ENCODE measurements at regions not wholly inside any gene's neighbourhood (a gene's known extent, or its start where the extent isn't known, plus 50 kb on each side); places are given as distances from the start of the nearest gene placed in this dataset.

DNA sequence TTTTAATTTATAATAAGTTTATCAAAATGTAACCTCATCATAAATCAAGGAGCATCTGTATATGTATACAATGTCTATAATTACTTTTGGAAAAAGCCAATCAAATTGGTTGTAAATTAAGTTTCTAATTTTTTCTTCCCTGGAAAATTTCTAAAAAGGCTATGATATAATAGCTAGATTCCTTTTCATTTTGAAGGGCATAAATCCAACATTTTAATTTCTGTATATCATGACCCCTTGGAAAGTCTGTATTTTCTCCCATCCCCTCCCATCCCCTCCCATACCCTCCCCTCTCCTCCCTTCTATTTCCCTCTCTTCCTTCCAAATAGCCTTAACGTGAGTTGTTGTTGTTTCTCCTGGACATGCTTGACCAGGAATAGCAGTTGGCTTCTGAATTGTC, 247.1 kb upstream of the FSTL5 start:
- H3K9me3 Mint-ChIP-seq: peaks cover 2% of the 10 kb centered on the region
- intact Hi-C loops (cut with micrococcal nuclease): no loop called here
- ChIA-PET POLR2A (no interaction called here), CTCF (no interaction called here)
- H3K36me3 Mint-ChIP-seq (ENCODE audit: low read depth): no peaks in the 10 kb centered on the region
- DNase-seq: no peak
- no peak for ATAC-seq
- no peaks in the 10 kb centered on the region for H3K27me3 Mint-ChIP-seq
- no peak overlapping the region for H3K4me3 Mint-ChIP-seq
- no peak overlapping the region for H3K27ac Mint-ChIP-seq
- no peaks in the 10 kb centered on the region for H3K4me1 Mint-ChIP-seq (ENCODE audit: low read depth)
- TF ChIP-seq, protein P1, sequence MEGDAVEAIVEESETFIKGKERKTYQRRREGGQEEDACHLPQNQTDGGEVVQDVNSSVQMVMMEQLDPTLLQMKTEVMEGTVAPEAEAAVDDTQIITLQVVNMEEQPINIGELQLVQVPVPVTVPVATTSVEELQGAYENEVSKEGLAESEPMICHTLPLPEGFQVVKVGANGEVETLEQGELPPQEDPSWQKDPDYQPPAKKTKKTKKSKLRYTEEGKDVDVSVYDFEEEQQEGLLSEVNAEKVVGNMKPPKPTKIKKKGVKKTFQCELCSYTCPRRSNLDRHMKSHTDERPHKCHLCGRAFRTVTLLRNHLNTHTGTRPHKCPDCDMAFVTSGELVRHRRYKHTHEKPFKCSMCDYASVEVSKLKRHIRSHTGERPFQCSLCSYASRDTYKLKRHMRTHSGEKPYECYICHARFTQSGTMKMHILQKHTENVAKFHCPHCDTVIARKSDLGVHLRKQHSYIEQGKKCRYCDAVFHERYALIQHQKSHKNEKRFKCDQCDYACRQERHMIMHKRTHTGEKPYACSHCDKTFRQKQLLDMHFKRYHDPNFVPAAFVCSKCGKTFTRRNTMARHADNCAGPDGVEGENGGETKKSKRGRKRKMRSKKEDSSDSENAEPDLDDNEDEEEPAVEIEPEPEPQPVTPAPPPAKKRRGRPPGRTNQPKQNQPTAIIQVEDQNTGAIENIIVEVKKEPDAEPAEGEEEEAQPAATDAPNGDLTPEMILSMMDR (IDR thresholded peaks at IDR 0.05): no peak

DNA sequence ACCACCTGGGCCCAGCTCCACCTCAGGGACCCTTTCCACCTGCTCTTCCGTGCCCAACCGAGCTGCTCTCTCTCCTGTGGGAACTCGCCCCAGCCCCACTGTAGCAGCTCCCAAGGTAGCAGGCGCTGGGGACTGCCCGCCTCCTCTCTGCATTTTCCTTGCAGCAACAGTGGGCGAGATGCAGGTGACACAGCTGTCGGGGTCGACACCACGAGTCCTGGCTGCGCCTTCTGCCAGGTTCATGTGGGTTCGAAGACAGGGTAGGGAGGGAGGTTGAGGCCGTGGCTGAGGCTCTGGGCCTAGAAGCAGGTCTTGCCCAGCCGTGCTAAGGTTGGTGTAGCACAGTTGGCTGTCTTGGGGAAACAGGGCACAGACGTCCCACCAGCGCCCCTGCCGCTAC, 245.2 kb upstream of the FSTL5 start:
- Mint-ChIP-seq H3K27ac (no peak overlapping the region), H3K9me3 (no peaks in the 10 kb centered on the region), H3K27me3 (no peaks in the 10 kb centered on the region), H3K4me1 (ENCODE audit: low read depth) (no peaks in the 10 kb centered on the region), H3K36me3 (ENCODE audit: low read depth) (no peaks in the 10 kb centered on the region), H3K4me3 (no peak overlapping the region)
- ChIA-PET POLR2A (no interaction called here), CTCF (no interaction called here)
- TF ChIP-seq, protein P1 (IDR thresholded peaks at IDR 0.05): no peak
- no peak for ATAC-seq
- no peak for DNase-seq
- intact Hi-C loops (cut with micrococcal nuclease): no loop called here

DNA sequence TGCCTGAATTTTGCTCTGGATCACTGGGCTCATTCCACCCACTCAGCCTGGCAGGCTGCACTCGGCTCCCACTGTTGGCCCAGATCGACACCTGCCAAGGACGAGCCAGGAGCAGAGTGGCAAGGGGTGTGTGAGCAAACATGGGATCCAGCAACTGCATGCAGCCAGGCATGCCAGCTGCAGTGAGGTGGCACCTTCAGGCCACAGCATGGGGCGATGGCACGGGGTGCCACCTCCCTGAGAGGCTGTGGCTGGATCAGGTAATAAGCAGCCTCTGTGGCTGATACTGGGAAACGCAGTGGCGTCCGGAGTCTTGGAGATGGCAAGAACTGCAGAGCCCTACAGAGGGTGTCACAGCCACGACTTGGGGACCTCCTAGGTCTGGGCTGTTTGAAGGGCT, 244.5 kb upstream of the FSTL5 start:
- TF ChIP-seq, protein P1 (IDR thresholded peaks at IDR 0.05): no peak
- H3K27me3 Mint-ChIP-seq: no peaks in the 10 kb centered on the region
- ChIA-PET CTCF (no interaction called here), POLR2A (no interaction called here)
- H3K9me3 Mint-ChIP-seq: no peaks in the 10 kb centered on the region
- intact Hi-C loops (cut with micrococcal nuclease): loop anchor here (1.0 kb wide), 1 partner anchor 22 kb away; no protein-coding TSS in a partner anchor
- DNase-seq: no peak
- no peak for ATAC-seq
- no peak overlapping the region for H3K27ac Mint-ChIP-seq
- no peaks in the 10 kb centered on the region for H3K4me1 Mint-ChIP-seq (ENCODE audit: low read depth)
- H3K36me3 Mint-ChIP-seq (ENCODE audit: low read depth): no peaks in the 10 kb centered on the region
- no peak overlapping the region for H3K4me3 Mint-ChIP-seq

DNA sequence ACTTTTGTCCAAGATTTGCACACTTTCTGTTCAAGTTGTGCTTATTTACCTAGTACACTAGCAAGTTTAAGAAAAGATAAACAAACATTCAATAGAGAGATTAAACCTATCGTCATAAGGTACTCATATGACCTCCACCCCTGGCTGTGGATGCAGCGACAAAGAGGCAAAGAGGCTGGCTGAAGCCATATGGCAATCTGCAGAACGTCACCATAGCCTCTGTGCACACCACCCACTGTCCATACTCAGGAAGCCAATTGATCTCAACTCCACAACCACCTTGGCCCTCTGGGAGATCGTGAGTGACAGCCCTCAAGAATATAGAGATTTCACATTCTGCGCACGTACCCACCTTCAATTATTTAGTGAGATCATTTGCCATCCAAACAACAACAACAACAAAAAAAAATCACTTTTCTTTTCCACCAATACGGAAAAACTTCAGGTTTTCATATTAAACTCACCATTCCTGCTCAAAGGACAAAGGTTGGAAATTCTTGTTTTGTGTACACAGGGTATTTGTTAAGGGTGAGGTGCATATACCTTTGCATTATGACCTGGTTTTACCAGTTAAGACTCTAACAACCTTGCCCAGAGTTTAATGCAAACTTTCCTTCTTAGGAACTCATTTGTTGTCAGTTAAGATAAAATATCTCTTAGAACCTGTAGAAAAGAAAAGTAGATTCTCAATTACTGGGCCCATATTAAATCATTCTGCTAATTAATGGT, 243.0 kb upstream of the FSTL5 start:
- intact Hi-C loops (cut with micrococcal nuclease): no loop called here
- H3K27ac Mint-ChIP-seq: no peak overlapping the region
- CTCF ChIA-PET: no interaction called here
- POLR2A ChIA-PET: no interaction called here
- TF ChIP-seq, protein P1 (IDR thresholded peaks at IDR 0.05): no peak
- no peaks in the 10 kb centered on the region for H3K27me3 Mint-ChIP-seq
- no peaks in the 10 kb centered on the region for H3K4me1 Mint-ChIP-seq (ENCODE audit: low read depth)
- H3K36me3 Mint-ChIP-seq (ENCODE audit: low read depth): no peaks in the 10 kb centered on the region
- no peak overlapping the region for H3K4me3 Mint-ChIP-seq
- ATAC-seq (no peak), DNase-seq (no peak)
- H3K9me3 Mint-ChIP-seq: no peaks in the 10 kb centered on the region

DNA sequence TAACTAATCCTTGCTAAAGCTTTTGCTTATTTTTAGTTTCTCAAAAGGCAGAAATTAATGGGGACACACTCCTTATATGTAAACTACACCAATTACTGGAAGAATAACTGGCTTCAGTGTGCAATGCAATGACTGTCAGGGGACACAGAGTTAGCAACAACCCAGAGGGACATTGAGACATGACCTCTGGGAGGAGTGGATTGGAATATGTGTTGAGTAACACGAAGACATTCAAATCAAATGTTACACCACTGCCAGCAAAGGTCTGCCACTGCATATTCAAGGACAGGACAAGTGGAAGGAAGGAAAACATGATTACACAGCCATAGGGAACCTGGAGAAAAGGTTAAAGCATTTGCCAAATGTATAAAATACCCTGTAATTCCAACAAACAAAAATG, 240.1 kb upstream of the FSTL5 start:
- intact Hi-C loops (cut with micrococcal nuclease): no loop called here
- Mint-ChIP-seq H3K27ac (no peak overlapping the region), H3K36me3 (ENCODE audit: low read depth) (no peaks in the 10 kb centered on the region), H3K9me3 (no peaks in the 10 kb centered on the region), H3K4me3 (no peak overlapping the region), H3K4me1 (ENCODE audit: low read depth) (no peaks in the 10 kb centered on the region), H3K27me3 (no peaks in the 10 kb centered on the region)
- DNase-seq: no peak
- ATAC-seq: no peak
- ChIA-PET POLR2A (no interaction called here), CTCF (no interaction called here)
- TF ChIP-seq, protein P1 (IDR thresholded peaks at IDR 0.05): no peak

Measured in activated CD8-positive, alpha-beta T cell treated with anti-CD3 and anti-CD28 coated beads for 36 hours (primary cell).